HG02885 (cell line): ENCODE measurements at regions not wholly inside any gene's neighbourhood (a gene's known extent, or its start where the extent isn't known, plus 50 kb on each side); places are given as distances from the start of the nearest gene placed in this dataset.
A peak's percentile ranks its signal among the peaks of the same experiment; 100 is the strongest.

ENCODE experiments used
- ATAC-seq: cut with Tn5 transposase; IDR thresholded peaks from one replicate; pipeline ENCODE4 v1.9.1; 2021; ENCODE audit warnings: mild to moderate bottlenecking; ENCODE audit not compliant: unreplicated experiment, poor library complexity

DNA sequence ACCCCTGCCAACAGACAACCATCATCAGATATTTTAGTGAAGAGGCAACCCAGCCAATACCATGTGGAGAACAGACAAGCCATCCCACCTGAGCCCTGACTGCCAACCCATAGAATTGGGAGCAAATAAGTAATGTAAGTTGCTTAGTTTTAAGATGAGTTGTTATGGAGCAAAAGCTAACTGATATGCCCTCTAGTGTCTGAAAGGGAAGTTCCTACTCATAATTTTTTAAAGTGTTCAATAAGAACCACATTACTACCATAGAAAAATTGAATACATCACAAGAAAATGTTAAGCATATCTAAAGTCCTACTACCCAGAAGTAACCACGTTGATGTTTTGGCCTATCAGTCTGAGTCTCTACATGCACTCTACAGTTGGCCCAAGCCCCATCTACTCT, 50.8 kb upstream of the SLC36A4 start:
- no peak for ATAC-seq

DNA sequence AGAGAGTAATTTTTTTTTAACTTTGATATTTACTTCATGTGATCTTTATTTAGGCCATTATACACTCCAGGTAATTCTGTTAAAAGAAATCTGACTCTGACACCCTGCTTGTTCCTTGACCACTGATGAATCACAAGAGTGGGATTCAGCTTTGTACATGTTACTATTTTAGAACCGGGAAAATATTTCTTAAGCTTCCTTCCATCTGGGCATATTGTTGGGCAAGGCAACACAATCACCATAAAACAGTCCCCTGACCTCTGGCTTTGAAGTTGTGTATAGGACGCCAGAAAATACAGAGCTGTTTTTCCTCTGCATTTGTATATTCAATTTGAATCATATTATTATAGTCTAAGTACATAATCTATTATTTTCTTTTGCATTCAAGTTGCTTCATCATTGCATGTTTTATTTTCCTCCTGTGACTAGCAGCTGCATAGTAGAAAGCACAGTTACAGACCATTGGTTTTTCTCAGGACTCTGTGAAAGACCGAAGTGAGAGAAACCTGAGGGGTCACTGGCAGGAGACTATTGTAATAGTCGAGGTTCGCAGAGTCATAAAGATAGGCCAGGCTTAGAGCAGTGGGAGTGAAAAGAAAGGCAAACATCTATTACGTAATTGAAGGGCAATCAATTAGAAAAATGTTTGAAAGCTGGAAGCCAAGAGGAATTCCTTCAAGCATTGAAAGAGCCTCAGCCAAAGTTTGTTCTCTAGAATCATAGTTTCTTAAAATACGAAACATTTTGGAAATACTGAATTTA, 51.8 kb upstream of the SLC36A4 start:
- no peak for ATAC-seq

GRCh38 chr11:93250326-93250725, 52.5 kb upstream of the SLC36A4 start:
- ATAC-seq, result no peak

DNA sequence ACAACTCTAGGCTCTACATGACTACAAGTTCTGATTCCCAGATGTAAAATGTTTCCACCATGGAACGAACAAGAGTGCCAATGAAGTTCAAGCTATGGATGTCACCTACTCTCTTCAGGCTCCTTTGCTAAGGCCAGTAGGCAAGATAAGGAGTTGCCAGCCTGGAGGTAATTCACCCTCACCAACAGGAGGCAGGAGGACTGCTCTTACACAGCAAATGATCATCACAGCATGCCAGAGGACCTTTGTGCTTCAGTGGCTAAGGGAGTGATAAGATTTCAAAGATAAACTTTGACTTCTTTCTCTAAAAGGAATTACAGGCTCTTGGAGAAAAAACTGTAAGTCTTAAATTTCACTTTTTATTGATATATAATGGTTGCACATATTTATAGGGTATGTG, 54.1 kb upstream of the SLC36A4 start:
- no peak for ATAC-seq

GRCh38 chr11:93253111-93253510, 55.3 kb upstream of the SLC36A4 start:
- no peak for ATAC-seq

GRCh38 chr11:93256623-93257022, 58.8 kb upstream of the SLC36A4 start:
- no peak for ATAC-seq

DNA sequence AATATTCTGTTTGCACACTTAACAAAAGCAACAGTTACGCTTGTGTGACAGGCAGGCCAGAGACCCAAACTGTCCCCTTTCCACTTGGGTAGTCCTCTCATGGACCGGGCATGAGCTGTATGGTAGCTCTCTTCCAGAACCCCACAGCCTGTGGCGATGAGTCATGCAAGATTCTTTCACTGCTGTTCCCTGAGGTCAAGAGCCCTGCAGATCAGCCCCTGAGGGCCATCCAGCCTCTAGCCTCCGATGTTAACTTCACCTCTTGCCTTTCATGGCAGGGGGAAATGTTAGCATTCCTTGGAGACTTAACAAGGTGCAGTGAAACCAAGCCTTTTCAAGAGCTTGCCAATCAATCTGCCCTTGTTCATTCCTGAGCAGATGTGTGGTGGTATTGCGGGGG, 63.2 kb upstream of the DEUP1 start:
- ATAC-seq, result no peak

GRCh38 chr11:93268287-93269040, 62.1 kb upstream of the DEUP1 start:
- ATAC-seq, result no peak

- no peak for ATAC-seq
These were observed 58.9 kb upstream of the DEUP1 start for GRCh38 chr11:93271596-93271995.

DNA sequence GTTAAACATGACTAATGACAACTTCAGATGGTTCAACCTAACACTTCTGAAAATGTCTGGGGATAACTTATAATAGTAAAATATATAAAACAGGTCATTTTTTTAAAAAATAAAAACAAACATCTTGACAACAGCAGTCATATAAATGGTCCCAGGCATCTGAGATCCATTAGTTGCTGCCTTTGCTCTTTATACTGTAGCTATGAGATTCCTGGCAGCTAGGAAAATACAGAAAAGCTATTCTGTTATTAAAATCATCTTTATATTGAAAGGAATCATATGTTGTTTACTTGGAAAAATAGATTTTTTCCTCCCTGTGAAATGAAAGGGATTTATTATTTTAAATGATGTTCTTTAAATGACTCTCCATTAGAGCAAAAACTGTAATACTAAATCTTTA, 55.7 kb upstream of the DEUP1 start:
- ATAC-seq, result no peak

DNA sequence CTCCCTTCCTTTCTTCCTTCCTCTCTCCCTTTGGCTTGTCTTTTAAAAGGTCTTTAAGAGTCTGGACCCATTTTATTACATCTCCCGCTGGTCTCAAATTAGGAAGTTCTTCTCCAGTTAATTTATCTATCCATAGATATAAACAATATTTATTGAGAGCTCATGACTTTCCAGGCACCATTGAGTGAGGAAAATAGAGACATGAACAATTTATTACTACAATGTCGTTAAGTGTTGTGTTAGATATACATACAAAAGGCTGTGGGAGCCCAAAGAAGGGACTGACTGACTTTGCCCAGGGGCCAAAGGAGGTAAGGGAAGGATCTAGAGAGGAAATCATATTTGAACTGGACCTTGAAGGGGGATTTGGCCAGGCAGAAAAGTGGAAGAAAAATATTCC, 51.6 kb upstream of the DEUP1 start:
- no peak for ATAC-seq

DNA sequence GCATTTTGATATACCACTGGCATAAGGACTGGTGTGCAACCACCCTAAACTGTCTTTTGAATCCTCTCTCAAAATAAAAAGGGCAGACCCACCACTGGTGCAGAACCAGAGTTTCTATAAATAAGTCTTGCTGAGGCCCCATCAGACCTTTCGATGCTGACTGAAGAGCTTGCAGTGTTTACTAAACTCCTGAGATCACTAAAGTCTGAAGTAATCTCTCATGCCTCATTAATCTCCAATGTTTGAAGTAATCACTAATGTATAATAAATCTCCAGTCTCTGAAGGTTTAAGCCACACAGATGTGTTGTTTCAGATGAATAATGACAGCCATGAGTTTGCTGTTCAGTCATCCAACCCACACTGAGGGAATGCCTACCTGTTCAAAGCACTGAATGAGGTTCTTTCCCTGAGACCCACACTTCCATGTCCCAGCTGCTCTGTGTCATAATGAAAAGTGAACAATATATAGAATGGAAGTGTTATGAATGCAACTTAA, 50.6 kb upstream of the DEUP1 start:
- peak; percentile 88 for ATAC-seq
